Cardiac fibroblast (primary cell): ENCODE measurements at regions not wholly inside any gene's neighbourhood (a gene's known extent, or its start where the extent isn't known, plus 50 kb on each side); places are given as distances from the start of the nearest gene placed in this dataset.

Experiments used
- DNase-seq, 2 donors: peaks; one replicate each; pipeline versions ENCODE4 v3.0.0 to v3.0.0-alpha.2; 2010; ENCODE audit warnings: low read depth in 2 of 2
- H3K4me3 ChIP-seq, 2 donors: replicated peaks in 1 of 2; 1 replicate in 1 of 2; 2 replicates in 1 of 2; pipeline ENCODE4 v1.5.1; 2011; ENCODE audit warnings: low read depth in 2 of 2, low read length in 2 of 2, mild to moderate bottlenecking in 2 of 2, moderate library complexity in 1 of 2
- TF ChIP-seq, protein P1 (sequence below): IDR thresholded peaks from one replicate; pipeline ENCODE4 v1.5.1; 2011; ENCODE audit warnings: low read depth, mild to moderate bottlenecking, low read length, inconsistent platforms

DNA sequence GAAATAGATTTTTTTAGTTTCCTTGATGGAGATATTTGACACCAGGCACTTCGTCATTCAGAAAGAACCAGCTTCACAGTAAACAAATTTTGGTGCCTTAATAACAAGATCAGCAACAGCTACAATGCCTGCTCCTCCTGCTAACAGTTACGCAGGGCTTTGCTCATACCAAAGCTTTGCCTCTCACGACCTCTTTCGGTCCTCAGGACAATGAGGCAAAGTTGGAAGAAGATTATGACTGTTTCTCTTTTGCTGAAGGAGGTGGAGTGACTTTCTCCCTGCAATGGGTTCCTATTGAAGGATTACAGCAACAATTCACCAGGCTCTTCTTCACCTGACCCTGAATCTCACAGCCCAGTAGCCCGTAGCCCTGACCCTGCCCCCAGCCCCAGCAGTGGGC lies 440.1 kb downstream of the PREX1 start:
- TF ChIP-seq, protein P1, sequence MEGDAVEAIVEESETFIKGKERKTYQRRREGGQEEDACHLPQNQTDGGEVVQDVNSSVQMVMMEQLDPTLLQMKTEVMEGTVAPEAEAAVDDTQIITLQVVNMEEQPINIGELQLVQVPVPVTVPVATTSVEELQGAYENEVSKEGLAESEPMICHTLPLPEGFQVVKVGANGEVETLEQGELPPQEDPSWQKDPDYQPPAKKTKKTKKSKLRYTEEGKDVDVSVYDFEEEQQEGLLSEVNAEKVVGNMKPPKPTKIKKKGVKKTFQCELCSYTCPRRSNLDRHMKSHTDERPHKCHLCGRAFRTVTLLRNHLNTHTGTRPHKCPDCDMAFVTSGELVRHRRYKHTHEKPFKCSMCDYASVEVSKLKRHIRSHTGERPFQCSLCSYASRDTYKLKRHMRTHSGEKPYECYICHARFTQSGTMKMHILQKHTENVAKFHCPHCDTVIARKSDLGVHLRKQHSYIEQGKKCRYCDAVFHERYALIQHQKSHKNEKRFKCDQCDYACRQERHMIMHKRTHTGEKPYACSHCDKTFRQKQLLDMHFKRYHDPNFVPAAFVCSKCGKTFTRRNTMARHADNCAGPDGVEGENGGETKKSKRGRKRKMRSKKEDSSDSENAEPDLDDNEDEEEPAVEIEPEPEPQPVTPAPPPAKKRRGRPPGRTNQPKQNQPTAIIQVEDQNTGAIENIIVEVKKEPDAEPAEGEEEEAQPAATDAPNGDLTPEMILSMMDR, result no peak
- H3K4me3 ChIP-seq, result no peak overlapping the region
- DNase-seq, result peak in 1 of 2 donors; percentile 10

DNA sequence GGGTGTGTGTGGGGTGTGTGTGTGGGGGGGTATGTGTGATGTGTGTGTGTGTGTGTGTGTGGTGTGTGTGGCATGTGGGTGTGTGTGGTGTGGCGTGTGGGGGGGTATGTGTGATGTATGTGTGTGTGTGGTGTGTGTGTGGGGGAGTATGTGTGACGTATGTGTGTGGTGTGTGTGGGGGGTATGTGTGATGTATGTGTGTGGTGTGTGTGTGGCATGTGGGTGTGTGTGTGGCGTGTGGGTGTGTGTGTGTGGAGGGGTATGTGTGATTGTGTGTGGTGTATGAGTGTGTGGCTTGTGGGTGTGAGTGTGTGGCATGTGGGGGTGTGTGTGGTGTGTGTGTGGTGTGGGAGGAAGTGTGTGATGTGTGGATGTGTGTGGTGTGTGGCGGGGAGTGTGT lies 442.3 kb downstream of the PREX1 start:
- TF ChIP-seq, protein P1, result no peak
- no peak overlapping the region for H3K4me3 ChIP-seq
- no peak for DNase-seq

DNA sequence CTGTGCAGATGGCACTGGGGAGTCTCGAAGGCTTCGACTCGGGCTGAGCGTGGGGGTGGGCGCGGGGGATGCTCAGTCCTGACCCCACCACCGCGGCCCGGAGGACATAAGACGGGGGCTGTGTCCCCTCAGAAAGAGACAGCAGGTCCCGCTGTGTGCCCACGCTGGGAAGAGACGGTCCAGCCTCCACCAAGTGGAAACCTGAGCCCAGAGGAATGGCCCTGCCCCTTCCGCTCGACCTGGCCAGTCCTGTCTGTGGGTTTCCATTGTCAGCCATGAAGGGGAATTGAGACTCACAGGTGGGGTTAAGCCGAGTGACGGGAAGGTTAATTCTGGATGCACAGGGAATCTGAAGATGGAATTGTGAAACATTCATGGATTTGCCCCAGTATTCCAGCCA lies 442.7 kb downstream of the PREX1 start:
- DNase-seq, result no peak
- TF ChIP-seq, protein P1, result no peak
- no peak overlapping the region for H3K4me3 ChIP-seq

DNA sequence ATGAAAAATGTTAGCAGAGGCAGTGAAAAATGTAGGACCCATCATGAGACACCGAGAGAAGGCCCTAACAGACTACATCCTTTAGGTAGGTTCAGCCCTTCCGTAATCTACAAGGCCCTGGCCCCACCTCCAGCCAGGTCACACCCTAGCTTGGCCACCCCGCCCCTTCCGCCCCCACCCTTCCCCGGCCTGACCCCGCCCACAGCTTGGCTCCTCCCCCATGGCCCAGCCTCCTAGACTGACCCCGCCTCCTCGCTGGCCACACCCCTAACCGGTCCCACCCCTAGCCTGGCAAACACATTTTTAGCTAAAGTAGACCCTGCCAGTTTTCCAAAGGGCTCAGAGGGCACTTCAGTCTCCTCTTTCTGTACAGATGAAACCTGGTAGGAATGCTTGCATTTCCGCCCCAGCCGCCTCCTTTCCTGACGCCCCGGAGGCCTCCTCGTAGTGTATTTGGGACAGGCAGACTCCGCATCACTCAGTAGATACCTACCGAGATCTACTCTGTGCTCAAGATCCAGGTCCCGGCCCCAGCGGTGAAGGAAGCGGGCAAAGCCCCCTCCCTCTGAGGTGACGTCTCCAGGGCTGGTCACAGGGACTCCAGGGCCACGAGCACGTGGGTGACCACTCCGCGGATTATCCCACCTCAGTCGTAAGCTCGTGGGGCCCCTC lies 443.5 kb downstream of the PREX1 start:
- no peak overlapping the region for H3K4me3 ChIP-seq
- TF ChIP-seq, protein P1, result no peak
- no peak for DNase-seq

DNA sequence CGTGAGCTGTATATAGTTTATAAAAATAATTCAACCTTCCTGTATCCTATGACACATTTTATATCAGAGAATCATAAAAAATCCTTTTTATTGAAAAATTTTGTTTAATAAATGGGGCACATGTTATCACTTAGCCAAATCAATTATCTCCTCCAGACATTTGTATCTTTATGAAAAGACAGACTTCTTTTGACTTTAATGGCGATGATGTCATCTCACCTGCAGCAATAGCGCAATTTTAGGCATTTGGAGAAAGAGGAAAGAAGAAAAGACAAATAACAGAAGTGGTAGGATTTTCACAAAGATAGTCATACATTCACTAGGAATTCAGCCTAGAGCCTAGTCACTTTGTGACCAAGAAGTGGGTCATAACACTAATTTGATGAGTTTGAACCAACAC lies 444.5 kb downstream of the PREX1 start:
- TF ChIP-seq, protein P1, result no peak
- no peak for DNase-seq
- H3K4me3 ChIP-seq, result no peak overlapping the region

DNA sequence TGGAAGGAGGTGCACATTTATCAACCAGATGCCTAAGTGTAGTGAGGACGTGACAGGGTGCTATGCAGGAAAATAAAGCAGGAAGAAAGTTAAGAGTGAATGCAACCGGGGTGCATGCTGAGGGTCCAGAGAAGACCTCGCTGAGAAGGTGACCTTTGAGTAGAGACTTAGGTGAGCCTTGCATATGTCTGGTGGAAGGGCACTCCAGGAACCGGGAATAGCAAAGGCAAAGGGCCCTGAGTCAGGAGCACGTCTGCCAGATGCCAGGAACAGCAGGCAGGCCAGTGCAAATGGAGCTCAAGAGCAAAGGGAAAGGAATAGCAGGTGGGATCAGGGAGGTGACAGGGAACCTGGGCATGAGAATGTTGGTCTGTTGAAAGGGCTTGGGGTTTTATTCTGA lies 445.5 kb downstream of the PREX1 start:
- TF ChIP-seq, protein P1, result no peak
- H3K4me3 ChIP-seq, result no peak overlapping the region
- no peak for DNase-seq
